Cerebellar cortex (tissue), 1 donor: ENCODE measurements at regions not wholly inside any gene's neighbourhood (a gene's known extent, or its start where the extent isn't known, plus 50 kb on each side); places are given as distances from the start of the nearest gene placed in this dataset.
A peak's percentile ranks its signal among the peaks of the same experiment; 100 is the strongest.

ENCODE experiments used
- DNase-seq: peaks from one replicate; pipeline ENCODE4 v3.0.0-alpha.2; 2015; ENCODE audit warnings: low spot score

DNA sequence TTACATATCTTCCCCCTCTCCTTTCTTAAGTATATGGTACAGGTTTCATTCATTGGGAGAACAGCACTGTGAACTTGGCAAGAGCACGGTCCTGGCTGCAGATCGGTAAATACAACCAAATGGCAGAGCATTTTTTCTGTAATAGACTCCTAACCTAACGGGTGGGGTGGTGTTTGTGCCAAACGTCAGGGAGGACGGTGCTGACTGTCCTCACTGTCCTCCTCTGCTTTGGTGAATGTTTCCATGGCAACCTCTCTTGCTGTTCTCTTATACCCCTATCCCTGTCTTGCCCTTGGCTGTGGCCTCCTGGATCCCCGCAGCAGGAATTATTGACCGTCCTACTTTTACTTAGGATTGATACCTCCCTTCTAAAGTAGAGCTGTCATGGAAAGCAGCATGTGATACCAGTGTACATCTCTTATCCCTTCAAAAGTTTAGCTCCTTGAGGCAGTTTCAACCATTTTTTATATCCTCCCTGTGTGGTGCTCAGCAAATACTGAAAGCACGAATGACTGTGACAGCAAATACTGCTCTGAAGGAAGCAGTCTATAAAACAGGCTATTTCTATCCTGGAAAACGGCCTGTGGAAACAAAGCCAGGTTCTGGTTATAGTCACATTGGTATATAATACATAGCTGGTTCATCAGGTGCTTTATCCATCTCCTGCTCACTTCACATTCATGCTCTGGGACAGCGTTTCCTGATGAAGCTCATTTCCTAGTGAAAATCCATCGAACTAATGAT, 275.4 kb upstream of the C2CD4B start:
- peak; percentile 77 for DNase-seq

DNA sequence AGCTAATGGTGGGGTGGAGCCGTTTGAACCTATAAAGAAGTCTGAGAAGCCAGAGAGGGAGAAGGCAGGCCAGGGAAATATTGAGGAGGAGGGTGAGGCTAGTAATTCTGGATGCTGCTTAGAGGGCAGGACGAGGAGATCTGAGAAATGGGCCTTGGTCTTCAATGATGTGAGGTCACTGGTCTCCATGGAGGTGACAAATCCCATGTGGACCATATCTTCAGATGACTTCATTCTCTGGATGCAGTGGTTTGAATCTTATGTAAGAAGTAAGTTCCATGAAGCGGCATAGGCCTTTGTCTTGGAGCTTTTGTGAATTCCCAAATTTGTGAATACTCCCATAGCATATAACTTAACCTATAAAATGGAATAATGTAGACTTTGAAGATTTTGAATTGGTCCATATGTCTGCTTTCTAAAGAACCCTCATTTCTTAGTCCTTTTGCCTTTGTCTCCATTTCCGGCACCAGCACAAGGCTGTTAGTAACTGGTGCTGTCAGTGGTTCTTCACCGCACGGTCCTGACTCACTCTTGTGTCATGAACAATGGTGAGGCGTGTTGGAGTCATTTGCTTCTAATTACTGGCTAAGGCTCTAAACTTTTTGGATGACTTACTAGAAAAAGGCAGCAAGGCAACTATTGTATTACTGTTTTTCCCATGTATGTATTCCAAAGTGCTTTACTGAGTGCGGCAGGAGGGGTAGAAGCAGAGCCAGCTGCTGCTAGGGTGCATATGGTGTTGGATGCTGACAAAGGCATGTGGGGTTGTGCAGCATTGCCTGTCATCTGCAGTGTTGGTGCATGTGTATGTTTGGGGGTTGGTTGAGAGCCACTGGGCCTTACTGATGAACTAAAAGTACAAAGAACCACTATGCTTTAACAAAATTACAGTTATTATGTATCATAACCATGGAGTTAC, 279.3 kb upstream of the C2CD4B start:
- DNase-seq, result no peak

DNA sequence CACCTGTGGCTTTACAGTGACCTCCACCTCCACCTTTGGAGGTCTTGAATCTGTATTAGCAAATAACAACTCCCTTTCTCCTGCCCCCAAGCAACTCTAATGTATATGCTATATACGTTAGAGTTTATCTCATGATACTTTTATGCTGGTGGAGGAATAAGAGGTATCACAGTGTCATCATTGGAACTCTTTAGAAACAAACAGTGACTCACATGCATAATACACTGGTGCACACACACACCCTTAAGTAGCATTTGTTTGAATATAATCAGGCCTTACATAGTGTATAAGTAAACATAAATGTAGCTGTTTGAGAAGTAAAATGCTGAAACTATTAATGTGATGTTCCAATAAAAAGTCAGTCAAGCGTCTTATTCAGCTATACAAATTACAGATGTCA, 280.2 kb upstream of the C2CD4B start:
- DNase-seq, result no peak

DNA sequence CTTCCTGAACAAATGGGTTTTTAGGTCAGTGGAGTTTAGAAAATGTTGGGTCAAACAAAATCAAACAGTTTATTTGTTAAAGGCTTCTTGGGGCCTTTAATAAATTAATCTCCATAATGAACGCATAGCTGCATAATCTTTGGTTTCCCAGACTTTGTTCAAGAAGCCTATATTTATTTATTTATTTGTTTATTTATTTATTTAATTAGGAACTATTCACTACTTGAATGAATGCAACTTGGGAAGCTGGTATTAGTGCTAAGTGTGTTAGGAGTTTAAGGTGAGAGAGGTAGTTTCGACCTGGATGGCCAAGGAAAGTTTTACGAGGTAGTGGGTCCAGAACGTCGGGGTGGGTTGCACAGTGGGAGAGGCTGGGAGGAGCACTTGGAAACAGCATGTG, 281.9 kb upstream of the C2CD4B start:
- no peak for DNase-seq

DNA sequence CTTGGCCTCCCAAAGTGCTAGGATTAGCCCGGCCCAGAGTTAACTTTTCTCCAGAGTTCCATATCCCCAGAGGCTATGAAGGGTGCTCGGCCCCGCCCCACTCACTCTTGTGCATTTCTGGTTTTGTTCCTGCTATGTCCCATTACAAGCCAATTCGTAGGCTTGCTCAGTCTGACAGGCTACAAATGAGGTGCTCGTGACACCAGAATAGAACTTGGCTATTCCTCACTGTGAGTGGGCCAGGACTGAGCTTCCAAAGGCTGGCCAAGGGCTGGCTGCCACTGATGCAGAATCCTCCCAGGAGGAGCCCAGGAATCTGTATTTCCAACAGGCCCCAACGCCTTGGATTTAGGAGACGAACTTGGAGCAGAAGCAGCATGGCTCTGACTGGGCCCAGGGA, 282.7 kb upstream of the C2CD4B start:
- no peak for DNase-seq

DNA sequence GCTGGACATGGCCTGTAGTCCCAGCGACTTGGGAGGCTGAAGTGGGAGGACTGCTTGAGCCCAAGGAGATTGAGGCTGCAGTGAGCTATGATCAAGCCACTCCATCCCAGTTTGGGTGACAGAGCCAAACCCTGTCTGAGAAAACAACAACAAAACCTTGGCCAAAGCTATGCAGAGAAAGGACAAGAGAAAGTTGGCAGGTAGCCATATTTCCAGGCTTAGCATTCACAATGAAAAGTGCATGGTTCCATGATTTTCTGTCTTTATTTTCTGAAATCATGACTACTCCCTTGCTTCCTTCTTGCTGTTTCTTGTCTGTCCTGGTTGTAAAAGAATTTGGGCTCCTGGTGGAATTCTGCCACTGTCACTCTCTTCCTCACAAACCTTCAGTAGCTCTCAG, 284.6 kb upstream of the C2CD4B start:
- DNase-seq, result no peak

DNA sequence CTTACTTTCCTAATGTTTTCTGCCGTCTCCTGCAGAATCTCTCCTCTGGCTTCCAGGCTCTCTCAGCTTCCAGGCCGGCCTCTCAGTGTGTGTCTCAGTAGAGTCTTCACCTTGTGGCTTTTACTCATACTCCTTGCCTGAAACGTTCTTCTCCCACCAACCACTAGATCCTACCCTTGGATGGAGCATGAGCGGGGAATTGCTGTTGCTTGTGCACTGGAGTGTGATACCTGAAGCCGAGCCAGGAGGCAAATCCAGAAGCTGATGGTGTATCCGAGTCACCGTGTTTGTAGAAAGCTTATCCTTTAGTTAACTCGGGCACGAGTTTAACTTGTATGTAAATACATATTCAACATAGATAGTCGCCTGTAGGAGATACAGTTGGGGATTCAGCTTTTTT, 285.0 kb upstream of the C2CD4B start:
- no peak for DNase-seq

DNA sequence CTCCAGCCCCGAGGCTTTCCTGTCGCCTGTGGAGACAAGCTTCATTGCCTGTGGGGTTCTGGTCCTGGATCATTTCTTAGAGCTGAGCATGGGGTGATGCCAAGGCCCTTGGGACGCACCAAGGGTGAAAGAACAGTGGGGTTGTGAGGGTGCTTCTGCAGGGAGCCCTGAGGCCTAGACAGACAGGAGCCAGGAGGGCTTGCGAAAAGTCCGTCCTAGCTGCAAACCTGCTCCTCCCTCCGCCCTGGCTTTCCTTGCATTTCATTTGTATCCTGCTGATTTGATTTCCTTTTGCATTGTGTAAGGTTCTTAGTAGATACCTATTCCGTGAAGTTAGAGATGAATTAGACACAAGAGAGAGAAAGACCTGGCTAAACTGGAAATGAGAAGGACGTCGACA, 286.9 kb upstream of the C2CD4B start:
- no peak for DNase-seq

DNA sequence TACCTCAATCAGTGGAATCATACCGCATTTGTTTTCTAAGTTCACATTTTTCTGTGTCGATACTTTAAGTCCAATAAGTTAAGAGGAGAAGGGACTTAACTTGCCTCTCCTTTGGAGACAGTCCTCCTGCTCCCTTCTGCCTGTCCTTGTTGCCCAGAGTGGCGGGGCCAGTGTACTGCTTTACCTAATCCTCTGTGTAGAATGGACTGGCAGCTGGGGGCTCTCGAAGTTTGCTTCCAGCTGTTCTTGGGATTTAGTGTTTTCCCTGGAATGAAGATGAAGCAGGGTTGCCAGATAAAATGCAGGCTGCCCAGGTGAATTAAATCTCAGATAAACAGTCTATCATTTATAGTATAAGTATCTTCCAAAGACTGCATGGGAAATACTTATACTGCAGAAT, 287.6 kb upstream of the C2CD4B start:
- DNase-seq, result no peak

DNA sequence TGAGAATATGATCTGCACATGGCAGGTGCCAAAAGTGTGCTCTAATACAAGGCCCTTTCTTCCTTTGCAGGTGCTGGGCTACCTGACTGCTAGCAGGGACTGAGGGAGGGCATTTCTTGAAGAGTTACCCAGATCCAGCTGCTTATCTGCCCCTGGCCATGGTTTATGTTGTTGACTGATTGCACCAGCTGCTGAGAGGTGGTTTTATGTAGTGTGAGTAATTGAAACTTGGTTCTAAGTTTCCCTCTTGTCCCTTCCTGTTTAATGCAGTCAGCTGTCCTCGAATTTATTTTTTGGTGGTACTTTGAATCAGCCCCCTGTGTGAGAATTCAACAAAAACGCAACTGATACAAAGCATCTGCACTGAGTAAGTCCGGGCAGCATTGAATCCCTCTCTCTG, 288.3 kb upstream of the C2CD4B start:
- DNase-seq, result no peak

DNA sequence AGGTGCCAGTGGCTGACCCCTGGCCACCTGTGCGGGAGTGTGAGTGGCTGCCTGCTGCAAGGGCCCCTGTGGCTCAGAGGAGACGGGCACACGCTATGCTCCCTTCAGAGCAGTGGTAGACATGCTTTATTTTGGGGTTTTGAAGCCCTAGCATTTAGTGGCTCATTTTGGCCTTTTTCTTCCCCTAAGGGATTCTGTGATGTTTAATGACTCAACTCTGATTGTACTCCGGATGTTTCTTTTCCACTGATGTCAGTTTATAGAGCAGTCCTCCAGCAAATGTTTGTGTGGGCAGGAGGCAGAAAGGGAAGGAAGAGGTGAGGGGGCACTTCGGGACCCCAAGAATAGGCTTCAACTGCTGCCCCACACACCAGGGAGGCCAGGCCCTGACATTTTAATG, 288.9 kb upstream of the C2CD4B start:
- no peak for DNase-seq

DNA sequence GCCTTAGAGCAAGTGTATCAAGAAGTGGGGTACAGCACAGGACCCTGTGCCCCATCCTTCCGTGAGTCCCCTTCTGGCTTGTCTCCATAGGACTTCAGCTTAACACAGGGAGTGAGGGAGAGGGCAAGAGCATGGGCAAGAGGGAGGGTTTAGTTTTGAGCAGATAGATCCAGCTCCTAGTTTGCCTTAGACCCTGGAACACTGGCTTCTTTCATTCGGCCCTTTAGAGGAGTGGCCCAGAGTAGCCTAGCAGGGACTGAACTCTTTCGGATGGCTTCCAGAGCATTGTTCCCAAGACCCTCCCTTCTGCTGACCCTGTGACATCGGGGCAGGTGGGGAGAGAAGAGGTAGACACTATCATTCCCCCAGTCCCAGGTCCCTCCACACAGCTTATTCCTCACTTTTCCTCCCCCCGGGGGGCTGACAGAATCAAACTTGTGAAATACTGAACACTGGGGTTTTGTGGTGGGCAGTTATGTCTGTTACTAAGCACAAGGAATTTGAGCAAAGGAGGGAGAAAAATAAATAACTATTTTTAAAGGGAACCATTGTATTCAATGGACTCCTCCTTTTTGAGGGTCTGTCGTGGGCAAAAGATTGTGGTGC, 289.6 kb upstream of the C2CD4B start:
- DNase-seq, result no peak

DNA sequence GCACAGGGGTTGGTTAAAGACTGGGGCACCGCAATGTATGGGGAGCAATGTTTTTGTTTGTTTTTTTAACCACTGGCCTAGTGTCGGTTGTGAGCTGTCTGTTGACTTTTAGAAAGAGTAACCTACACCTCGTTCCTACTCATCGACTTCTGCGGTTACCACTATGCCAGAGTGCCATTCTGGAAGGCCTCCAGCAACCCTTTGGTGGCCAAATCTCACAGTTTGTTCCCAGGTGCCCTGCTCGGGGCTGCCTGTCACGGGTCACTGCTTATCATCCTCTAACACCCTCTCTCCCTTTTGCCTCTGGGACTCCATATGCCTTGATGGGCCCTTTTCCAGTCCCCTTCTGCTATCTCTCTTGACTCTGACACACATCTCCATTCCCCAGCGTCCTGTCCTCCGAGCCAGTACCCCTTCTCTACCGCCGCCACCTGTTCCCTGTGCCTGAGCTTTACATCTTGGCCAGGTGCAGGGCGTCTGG, 290.4 kb upstream of the C2CD4B start:
- DNase-seq, result peak; percentile 61

DNA sequence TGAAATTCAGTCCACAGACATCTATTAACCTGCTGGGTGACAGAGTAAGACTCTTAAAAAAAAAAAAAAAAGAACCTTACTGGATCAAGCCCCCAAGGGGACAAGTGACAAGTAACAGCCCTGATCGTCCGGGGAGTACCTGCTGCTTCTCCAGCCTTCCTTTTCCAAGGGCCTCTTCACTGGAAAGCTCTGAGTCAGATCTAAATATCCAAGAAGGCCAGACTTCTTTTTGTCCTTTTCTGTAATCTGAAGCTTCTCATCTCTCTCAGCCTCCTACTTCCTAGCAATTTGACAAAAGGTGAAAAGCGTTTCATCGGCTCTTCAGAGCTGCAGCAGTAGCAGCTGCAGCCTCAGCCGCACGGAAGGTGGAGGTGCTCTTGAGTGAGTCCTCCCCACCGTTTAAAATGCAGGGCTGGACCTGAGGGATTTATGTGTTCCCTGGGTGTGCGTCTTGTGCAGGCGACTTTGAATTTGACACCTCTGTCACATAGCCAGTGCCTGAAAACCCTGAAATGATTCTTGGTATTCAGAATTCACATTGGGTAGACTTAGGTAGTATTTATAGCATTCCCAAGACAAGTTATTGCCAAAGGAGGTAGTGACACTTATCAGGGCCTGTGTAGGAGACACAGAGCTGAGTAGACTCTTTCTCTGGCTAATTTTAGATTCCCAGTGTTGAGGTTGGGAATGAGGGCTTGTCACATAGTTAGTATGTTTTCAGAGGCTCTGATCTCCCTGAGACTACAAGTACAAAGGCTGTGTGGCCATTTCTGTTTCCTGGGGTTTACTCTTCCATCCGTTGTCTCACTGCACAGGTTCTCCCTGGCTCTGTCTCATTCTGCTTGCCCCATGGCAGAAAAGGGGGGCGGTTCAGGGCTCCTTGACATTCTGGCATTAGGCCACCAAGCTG, 291.2 kb upstream of the C2CD4B start:
- no peak for DNase-seq

DNA sequence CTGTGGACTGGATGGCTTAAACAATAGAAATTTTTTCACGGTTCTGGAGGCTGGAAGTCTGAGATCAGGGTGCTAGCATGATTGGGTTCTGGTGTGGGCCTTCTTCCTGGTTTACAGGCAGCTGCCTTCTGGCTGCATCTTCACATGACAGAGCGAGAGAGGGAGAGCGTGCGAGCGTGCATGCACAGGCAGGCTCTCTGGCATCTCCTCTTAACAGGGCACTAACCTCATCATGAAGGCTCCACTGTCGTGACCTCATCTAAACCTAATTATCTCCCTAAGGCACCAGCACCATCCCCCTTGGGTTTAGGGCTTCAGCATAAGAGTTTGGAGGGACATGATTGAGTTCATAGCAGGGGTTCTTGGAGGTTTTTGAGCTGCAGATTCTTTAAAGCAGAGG, 292.0 kb upstream of the C2CD4B start:
- DNase-seq, result no peak

DNA sequence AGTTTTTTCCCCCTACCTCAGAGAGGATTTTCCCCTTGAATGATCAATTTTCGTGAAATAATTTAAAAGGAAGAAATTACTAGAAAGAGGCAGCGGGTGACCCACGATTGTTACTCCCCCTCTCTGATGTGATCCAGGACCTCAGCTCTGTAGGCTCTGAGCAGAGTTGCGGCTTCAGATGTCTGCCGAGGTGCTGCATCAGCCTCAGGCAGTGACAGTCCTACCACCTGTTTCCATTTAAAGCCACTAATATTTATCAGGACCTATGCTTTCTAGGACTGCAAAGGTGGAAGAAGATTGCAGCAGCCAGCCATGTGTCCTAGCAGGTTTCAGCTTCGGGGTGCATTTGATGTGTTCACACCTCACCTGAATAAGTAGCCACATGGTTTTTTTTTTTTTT, 294.8 kb upstream of the C2CD4B start:
- no peak for DNase-seq

DNA sequence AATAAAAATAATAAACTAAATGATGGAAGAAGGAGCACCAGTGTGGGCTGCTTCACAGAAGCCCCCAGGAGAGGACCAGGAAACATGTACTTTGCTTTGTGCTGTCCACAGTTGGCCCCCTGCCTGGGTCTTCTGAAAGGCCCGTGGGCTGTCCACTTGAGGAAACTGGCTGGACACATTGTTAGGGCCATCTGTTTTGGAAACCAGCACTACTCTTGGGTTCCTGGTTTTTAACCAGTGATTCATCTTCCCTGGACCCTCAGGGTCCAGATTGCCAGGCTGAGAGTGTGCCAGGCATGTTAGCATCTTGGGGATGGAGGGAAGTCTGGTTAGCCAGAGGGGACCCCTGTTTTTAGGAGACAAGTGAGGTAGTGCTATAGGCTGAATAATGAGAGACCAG, 297.2 kb upstream of the C2CD4B start:
- no peak for DNase-seq

DNA sequence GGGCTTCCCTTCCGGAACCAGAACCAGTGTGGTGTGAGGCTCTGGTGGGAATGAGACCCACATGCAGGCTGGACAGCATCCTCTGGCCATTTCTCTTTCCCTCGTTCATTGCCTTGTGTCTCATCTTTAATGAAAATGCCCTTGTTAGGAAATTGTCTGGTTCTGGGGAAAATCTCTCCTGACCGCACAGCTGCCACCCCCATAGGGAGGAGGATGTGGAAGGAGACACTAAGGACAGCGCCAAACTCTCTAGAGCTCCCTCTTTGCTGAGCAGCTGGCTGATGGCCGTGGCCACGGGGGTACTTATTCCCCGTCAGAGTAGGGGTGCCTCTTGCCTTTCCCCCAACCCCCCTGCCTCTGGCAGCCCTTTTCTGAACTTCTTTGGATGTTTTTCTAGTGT, 297.6 kb upstream of the C2CD4B start:
- DNase-seq, result no peak

DNA sequence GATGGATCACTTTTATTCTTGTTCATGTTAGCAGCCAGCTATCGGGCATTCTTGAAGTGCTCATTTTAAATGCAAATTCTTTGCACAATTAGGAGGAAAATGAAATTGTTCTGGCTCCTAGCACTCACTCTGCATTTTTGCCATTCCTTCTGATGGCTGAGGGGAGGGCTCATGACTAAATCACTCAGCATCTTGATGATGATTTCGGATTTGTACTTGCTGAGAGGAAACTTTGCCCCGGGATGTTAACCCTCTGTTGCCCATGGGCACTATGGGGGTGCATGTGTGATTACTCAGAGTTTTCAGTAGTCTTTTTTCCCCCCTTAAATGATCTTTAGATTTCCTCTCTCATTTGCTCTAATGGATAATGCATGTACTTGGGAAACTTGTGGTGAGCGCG, 299.6 kb upstream of the C2CD4B start:
- no peak for DNase-seq

DNA sequence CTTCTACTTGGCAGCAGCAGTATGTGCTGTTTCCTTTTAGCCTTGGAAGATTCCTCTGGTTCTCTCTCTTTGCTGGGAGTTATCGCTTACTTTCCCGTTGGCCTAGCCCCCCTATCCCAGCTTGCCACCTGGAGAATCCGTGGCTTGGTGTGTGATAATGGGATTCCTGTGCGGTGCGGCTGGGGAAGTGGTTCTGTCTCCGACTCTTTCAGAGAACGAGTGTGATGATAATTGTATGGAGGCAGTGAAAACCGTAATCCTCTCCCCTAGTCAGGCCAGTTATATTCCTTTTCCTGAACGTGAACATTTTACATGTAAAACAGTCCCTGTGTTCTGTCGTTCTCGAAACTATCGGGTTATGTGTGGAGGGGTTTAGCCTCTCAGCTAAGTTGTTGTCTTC, 300.1 kb upstream of the C2CD4B start:
- DNase-seq, result no peak

DNA sequence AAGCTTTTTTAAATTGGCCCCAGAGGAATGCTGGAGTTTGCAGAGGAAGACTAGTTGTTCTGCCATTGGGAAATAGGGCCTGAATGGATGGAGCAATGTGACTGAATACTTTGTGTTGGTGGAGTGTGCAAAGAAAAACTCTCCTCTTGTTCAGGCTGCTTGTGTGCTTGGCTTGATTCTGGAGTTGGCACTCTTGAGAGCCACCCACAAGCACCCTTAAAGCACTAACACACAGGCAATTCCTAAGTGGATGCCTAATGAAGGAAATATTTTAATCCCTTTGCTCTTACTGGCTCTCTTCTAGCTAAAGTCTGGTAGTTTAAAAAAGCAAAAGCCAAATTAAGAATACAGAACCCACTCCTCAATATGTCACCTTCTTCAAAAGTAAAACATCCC, 304.4 kb upstream of the C2CD4B start:
- DNase-seq, result no peak
